ENCODE measurements at regions not wholly inside any gene's neighbourhood (a gene's known extent, or its start where the extent isn't known, plus 50 kb on each side); places are given as distances from the start of the nearest gene placed in this dataset.
"Not testable (repeated sequence)": the region's sequence is repeated elsewhere in the genome, so short reads cannot be mapped to it uniquely, and the experiment has no call there.

- no peaks in the 10 kb centered on the region for H3K4me1 Mint-ChIP-seq (ENCODE audit: low read depth)
- H3K4me3 Mint-ChIP-seq (ENCODE audit: low read depth): no peak overlapping the region
- H3K9me3 Mint-ChIP-seq (ENCODE audit: low read depth): no peaks in the 10 kb centered on the region
- DNase-seq (ENCODE audit: low spot score, unreplicated experiment): no peak
- TF ChIP-seq CTCF (IDR thresholded peaks at IDR 0.05; ENCODE audit: unreplicated experiment): no peak
- H3K27ac Mint-ChIP-seq: no peak overlapping the region
- no peaks in the 10 kb centered on the region for H3K36me3 Mint-ChIP-seq (ENCODE audit: insufficient read depth)
- H3K27me3 Mint-ChIP-seq: peaks cover 15% of the 10 kb centered on the region
These were observed 74.5 kb upstream of the XPA start for GRCh38 chr9:97771641-97772040.

- no peak for TF ChIP-seq CTCF (IDR thresholded peaks at IDR 0.05; ENCODE audit: unreplicated experiment)
- Mint-ChIP-seq H3K27ac (no peak overlapping the region), H3K9me3 (ENCODE audit: low read depth) (no peaks in the 10 kb centered on the region), H3K27me3 (peaks cover 15% of the 10 kb centered on the region), H3K4me1 (ENCODE audit: low read depth) (no peaks in the 10 kb centered on the region), H3K36me3 (ENCODE audit: insufficient read depth) (no peaks in the 10 kb centered on the region), H3K4me3 (ENCODE audit: low read depth) (no peak overlapping the region)
- DNase-seq (ENCODE audit: low spot score, unreplicated experiment): no peak
These were observed 75.0 kb upstream of the XPA start for GRCh38 chr9:97772145-97772544.

- no peak overlapping the region for H3K27ac Mint-ChIP-seq
- no peak overlapping the region for H3K4me3 Mint-ChIP-seq (ENCODE audit: low read depth)
- DNase-seq (ENCODE audit: low spot score, unreplicated experiment): no peak
- H3K36me3 Mint-ChIP-seq (ENCODE audit: insufficient read depth): no peaks in the 10 kb centered on the region
- no peak for TF ChIP-seq CTCF (IDR thresholded peaks at IDR 0.05; ENCODE audit: unreplicated experiment)
- H3K27me3 Mint-ChIP-seq: peaks cover 15% of the 10 kb centered on the region
- no peaks in the 10 kb centered on the region for H3K4me1 Mint-ChIP-seq (ENCODE audit: low read depth)
- no peaks in the 10 kb centered on the region for H3K9me3 Mint-ChIP-seq (ENCODE audit: low read depth)
These were observed 76.0 kb upstream of the XPA start for GRCh38 chr9:97773091-97773490.

GRCh38 chr9:97773723-97774122, 76.6 kb upstream of the XPA start:
- no peak overlapping the region for H3K4me3 Mint-ChIP-seq (ENCODE audit: low read depth)
- no peak for DNase-seq (ENCODE audit: low spot score, unreplicated experiment)
- H3K27me3 Mint-ChIP-seq: peaks cover 15% of the 10 kb centered on the region
- H3K4me1 Mint-ChIP-seq (ENCODE audit: low read depth): no peaks in the 10 kb centered on the region
- TF ChIP-seq CTCF (IDR thresholded peaks at IDR 0.05; ENCODE audit: unreplicated experiment): no peak
- H3K9me3 Mint-ChIP-seq (ENCODE audit: low read depth): peaks cover 3% of the 10 kb centered on the region
- no peak overlapping the region for H3K27ac Mint-ChIP-seq
- H3K36me3 Mint-ChIP-seq (ENCODE audit: insufficient read depth): no peaks in the 10 kb centered on the region

GRCh38 chr9:97774673-97775072, 77.5 kb upstream of the XPA start:
- Mint-ChIP-seq H3K36me3 (ENCODE audit: insufficient read depth) (peaks cover 2% of the 10 kb centered on the region), H3K4me3 (ENCODE audit: low read depth) (no peak overlapping the region), H3K9me3 (ENCODE audit: low read depth) (peaks cover 7% of the 10 kb centered on the region), H3K4me1 (ENCODE audit: low read depth) (no peaks in the 10 kb centered on the region), H3K27me3 (peaks cover 8% of the 10 kb centered on the region), H3K27ac (no peak overlapping the region)
- DNase-seq (ENCODE audit: low spot score, unreplicated experiment): no peak
- TF ChIP-seq CTCF (IDR thresholded peaks at IDR 0.05; ENCODE audit: unreplicated experiment): no peak

GRCh38 chr9:97778740-97779139, 74.3 kb upstream of the FOXE1 start:
- H3K9me3 Mint-ChIP-seq (ENCODE audit: low read depth); DNase-seq (ENCODE audit: low spot score, unreplicated experiment); H3K36me3 Mint-ChIP-seq (ENCODE audit: insufficient read depth); H3K4me1 Mint-ChIP-seq (ENCODE audit: low read depth); H3K27ac Mint-ChIP-seq; H3K4me3 Mint-ChIP-seq (ENCODE audit: low read depth); H3K27me3 Mint-ChIP-seq: not testable (repeated sequence)

All from progenitor cell of endocrine pancreas (in vitro differentiated cells).